ENCODE measurements at regions not wholly inside any gene's neighbourhood (a gene's known extent, or its start where the extent isn't known, plus 50 kb on each side); places are given as distances from the start of the nearest gene placed in this dataset.

DNA sequence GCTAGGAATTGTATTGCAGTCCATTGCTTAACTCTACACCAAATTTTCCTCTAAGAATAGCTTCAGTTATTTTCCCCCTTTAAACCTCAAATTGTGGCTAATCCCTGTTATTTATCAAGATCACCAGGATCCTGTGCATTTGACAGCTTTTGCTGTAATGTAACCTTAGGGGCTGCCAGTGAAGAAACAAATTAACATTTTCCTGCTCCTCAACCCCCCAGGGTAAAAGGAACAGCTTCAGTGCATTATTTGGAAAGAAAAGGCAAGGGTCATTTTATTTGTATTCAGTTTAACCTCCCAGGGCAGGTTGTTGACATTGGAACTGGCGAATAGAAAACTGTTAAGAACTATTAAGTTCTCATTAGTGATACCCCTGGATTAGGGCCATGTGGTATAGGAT is 57.0 kb downstream of the PCDH20 start:
- H3K4me2 ChIP-seq: no peak overlapping the region
- no peaks in the 10 kb centered on the region for H3K9me3 ChIP-seq
- no peak for TF ChIP-seq Cebpa-rat (IDR thresholded peaks at IDR 0.05)
- no peak overlapping the region for H3K27ac ChIP-seq
- H3K36me3 ChIP-seq: no peaks in the 10 kb centered on the region
- H3K9ac ChIP-seq: no peak overlapping the region
- no peak overlapping the region for H3K4me3 ChIP-seq
- no peaks in the 10 kb centered on the region for H3K27me3 ChIP-seq
- H4K20me1 ChIP-seq: no peaks in the 10 kb centered on the region
- no peaks in the 10 kb centered on the region for H3K4me1 ChIP-seq

DNA sequence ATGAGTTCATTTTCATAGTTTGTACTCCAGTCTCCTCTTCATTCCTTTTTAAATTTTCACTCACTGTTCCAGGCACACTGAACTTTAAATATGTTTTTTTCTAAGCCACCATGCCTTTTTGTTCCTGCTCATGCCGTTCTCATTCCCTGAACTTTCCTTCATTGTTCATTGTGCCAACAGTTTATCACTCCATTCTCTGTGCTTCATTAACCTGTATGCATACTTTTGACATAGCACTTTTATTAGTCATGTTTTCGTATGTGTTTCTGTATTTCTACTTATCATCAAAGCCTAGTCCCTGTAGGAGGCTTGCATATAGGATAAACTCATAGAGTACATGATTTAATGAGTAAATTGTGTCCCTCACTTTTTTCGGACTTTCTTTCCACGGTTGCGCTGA is 65.3 kb downstream of the PCDH20 start:
- Histone ChIP-seq H3K9ac (no peak overlapping the region), H3K36me3 (no peaks in the 10 kb centered on the region), H3K4me3 (no peak overlapping the region), H4K20me1 (no peaks in the 10 kb centered on the region), H3K27me3 (no peaks in the 10 kb centered on the region), H3K9me3 (no peaks in the 10 kb centered on the region), H3K27ac (no peak overlapping the region), H3K4me2 (no peak overlapping the region), H3K4me1 (no peaks in the 10 kb centered on the region)
- no peak for TF ChIP-seq Cebpa-rat (IDR thresholded peaks at IDR 0.05)

DNA sequence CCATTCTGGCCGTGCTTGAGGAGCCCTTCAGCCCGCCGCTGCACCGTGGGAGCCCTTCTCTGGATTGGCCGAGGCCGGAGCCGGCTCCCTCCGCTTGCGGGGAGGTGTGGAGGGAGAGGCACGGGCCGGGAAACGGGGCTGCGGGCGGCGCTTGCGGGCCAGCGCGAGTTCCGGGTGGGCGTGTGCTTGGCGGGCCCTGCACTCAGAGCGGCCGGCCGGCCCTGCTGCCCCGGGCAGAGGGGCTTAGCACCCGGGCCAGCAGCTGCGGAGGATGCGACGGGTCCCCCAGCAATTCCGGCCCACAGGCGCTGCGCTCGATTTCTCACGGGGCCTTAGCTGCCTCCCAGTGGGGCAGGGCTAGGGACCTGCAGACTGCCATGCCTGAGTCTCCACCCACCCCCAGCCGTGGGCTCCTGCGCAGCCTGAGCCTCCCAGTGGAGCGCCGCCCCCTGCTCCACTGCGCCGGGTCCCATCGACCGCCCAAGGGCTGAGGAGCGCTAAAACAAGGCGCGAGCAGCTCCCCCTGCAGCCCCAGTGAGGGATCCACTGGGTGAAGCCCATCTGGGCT is 76.5 kb downstream of the PCDH20 start:
- TF ChIP-seq Cebpa-rat (IDR thresholded peaks at IDR 0.05): no peak
- no peaks in the 10 kb centered on the region for H3K36me3 ChIP-seq
- H3K4me3 ChIP-seq: no peak overlapping the region
- no peak overlapping the region for H3K27ac ChIP-seq
- no peaks in the 10 kb centered on the region for H3K4me1 ChIP-seq
- H4K20me1 ChIP-seq: no peaks in the 10 kb centered on the region
- H3K27me3 ChIP-seq: no peaks in the 10 kb centered on the region
- no peak overlapping the region for H3K4me2 ChIP-seq
- no peak overlapping the region for H3K9ac ChIP-seq
- H3K9me3 ChIP-seq: peaks cover 10% of the 10 kb centered on the region

DNA sequence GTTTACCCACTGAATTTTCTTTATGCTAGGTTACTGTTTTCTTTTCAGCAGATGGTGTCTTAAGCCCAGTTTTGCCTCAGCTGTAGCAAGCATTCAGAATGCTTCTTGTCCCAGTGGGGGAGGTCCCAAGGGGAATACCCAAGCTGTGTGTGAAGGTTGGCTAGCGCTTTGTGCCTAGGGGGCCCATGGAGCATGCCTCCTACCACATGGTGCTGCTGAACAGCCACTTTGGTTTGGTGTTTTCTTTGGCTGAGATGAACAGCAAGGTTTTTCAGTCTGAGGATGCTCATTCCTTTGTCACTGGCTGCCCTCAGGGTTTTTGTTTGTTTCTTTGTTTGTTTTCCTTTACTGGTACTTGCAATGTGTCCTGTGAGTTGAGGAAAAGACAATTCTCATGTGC is 99.0 kb downstream of the PCDH20 start:
- Histone ChIP-seq H3K36me3 (no peaks in the 10 kb centered on the region), H3K4me3 (no peak overlapping the region), H3K9ac (no peak overlapping the region), H3K4me1 (peaks cover 4% of the 10 kb centered on the region; the same call in 1 of the 2 replicates), H3K9me3 (no peaks in the 10 kb centered on the region), H3K27me3 (no peaks in the 10 kb centered on the region), H3K27ac (no peak overlapping the region), H4K20me1 (no peaks in the 10 kb centered on the region), H3K4me2 (no peak overlapping the region)
- TF ChIP-seq Cebpa-rat (IDR thresholded peaks at IDR 0.05): no peak

DNA sequence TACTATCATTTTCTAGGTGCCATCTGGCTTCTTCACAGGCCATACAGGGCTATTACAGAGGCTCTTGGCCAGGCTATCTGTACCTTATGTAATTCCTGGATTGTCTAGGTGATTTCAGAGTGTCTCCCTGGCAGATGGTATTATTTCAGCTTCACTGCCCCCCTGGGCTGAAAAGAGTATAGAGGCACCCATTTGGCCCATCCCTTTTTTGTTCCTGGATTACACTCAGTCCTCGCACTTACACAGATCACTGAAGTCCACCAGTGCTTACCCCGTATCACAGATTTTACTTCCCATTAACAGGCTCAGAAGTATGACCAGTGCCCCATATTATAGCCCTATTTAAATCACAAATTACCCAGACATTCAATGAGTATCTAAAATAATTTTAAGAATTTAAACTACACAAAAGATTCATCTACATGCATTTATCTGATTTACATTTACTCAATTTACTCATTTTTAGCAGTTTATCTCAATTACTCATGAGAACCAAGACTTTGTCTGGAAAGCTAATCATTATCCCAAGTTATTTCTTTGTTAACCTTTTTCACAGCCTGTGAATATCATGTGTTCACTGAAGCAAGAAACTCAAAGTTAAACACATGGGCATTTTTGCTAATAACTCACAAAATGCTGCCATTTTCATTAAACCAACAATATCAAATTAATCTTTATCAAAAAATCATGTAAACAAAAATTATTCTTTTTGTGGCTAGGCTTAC is 121.0 kb downstream of the PCDH20 start:
- H4K20me1 ChIP-seq: no peaks in the 10 kb centered on the region
- no peak overlapping the region for H3K4me3 ChIP-seq
- no peaks in the 10 kb centered on the region for H3K36me3 ChIP-seq
- TF ChIP-seq Cebpa-rat (IDR thresholded peaks at IDR 0.05): no peak
- H3K27ac ChIP-seq: no peak overlapping the region
- no peaks in the 10 kb centered on the region for H3K27me3 ChIP-seq
- H3K9ac ChIP-seq: no peak overlapping the region
- H3K9me3 ChIP-seq: 0 out of 2 replicates have a peak, but pooled peaks cover 3% of the 10 kb centered on the region
- H3K4me1 ChIP-seq: no peaks in the 10 kb centered on the region
- H3K4me2 ChIP-seq: no peak overlapping the region

DNA sequence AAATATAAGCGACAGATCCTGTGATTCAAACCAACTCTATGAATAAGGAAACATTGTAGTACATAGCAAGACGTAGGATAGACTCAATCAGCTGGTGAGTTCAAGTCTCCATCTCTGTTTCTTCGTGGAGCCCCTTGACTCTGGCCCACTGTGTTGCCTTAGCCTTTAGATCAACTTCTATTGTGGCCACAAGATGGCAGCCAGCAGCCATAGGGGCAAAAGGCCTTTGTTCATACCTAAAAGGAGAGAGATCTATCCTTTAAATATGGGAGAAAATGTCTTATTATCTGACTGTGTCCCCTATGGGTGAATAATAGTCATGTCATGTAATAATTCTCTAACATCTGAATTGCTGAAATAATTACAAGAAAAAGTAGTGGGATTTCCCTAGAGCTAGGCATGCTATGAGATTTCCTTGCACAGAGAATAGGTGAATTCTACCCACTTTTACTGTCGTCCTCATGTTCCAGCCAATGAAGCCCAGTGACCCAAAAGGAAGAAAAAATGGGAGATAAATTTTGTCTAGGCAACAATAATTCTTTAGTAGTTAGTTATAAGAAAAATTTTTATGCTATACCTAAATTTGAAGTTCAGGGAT is 129.4 kb downstream of the PCDH20 start:
- no peak overlapping the region for H3K27ac ChIP-seq
- H3K4me2 ChIP-seq: no peak overlapping the region
- H3K4me1 ChIP-seq: no peaks in the 10 kb centered on the region
- no peak overlapping the region for H3K9ac ChIP-seq
- TF ChIP-seq Cebpa-rat (IDR thresholded peaks at IDR 0.05): no peak
- no peak overlapping the region for H3K4me3 ChIP-seq
- no peaks in the 10 kb centered on the region for H3K9me3 ChIP-seq
- H4K20me1 ChIP-seq: no peaks in the 10 kb centered on the region
- H3K27me3 ChIP-seq: no peaks in the 10 kb centered on the region
- no peaks in the 10 kb centered on the region for H3K36me3 ChIP-seq

DNA sequence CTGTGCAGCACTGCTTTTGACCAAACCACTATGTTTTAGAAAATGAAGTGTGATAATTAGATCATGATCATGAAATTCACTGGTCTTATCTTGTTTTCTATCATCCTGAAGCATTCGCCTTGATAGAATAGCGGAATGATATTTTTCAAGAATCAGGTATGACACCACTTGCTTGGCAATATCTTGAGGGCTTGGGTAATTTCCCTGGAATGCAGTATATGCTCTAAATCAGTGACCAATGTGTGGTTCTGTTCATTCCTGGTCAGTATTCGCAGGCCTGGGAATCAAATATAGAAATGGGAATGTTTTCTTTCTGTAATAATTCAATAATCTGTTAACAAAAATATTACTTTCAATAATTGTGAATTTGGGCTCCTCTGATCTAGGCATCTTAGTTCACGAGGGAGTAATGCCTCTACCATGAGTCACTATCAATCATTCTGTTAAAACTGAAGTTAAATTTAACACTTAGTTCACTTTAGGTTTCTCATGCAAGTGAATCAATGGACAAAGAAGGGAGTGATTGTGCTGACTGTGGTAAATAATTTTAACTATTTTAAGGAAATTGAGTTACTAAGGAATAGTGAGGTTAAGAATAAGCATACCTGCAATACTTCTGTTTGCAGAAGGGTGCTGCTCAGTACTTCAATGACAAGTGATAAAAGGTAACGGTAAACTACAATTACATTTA is 137.9 kb downstream of the PCDH20 start:
- Histone ChIP-seq H3K4me2 (no peak overlapping the region), H3K27ac (no peak overlapping the region), H3K36me3 (no peaks in the 10 kb centered on the region), H4K20me1 (no peaks in the 10 kb centered on the region), H3K27me3 (no peaks in the 10 kb centered on the region), H3K4me1 (no peaks in the 10 kb centered on the region), H3K9me3 (no peaks in the 10 kb centered on the region), H3K4me3 (no peak overlapping the region), H3K9ac (no peak overlapping the region)
- TF ChIP-seq Cebpa-rat (IDR thresholded peaks at IDR 0.05): no peak

DNA sequence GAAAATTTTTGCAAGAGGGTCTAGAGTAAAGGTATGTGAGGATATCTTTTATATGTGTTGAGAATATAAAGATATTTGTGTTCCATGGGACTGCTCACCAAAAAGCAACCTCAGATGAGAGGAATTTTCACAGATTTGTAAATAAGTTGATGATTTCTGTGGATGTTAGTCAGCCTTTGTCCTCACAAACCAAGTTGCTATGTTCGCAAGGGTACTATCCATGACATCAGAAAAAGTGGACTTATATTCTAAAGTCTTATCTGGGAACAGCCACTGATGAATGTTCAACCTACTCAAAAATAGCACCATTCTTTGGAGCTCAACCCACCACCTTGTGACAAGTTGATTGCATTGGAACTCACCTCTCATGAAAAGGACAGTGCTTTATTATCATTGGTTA is 138.6 kb downstream of the PCDH20 start:
- Histone ChIP-seq H3K36me3 (no peaks in the 10 kb centered on the region), H3K4me2 (no peak overlapping the region), H3K9me3 (no peaks in the 10 kb centered on the region), H4K20me1 (no peaks in the 10 kb centered on the region), H3K27ac (no peak overlapping the region), H3K4me3 (no peak overlapping the region), H3K27me3 (no peaks in the 10 kb centered on the region), H3K4me1 (no peaks in the 10 kb centered on the region), H3K9ac (no peak overlapping the region)
- no peak for TF ChIP-seq Cebpa-rat (IDR thresholded peaks at IDR 0.05)

DNA sequence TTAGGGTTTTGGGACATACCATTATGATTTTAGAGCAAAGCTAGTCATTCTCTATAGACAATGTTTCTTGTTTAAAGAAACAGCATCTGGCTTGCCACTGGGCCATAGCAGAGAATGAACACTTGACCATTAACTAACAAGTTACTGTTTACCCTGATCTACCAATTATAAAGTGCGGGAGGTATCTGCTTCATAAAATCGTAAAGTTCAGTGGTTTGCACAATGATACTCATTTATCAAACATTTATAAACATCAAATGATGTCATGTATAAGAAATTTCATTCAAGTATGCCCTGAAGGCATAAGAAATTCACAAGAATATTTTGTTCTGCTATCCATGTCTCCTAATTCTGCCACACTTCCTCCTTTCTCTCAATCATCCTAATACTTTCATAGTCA is 139.2 kb downstream of the PCDH20 start:
- Histone ChIP-seq H3K27me3 (no peaks in the 10 kb centered on the region), H3K4me1 (no peaks in the 10 kb centered on the region), H4K20me1 (no peaks in the 10 kb centered on the region), H3K9ac (no peak overlapping the region), H3K27ac (no peak overlapping the region), H3K36me3 (no peaks in the 10 kb centered on the region), H3K4me2 (no peak overlapping the region), H3K9me3 (no peaks in the 10 kb centered on the region), H3K4me3 (no peak overlapping the region)
- TF ChIP-seq Cebpa-rat (IDR thresholded peaks at IDR 0.05): no peak

DNA sequence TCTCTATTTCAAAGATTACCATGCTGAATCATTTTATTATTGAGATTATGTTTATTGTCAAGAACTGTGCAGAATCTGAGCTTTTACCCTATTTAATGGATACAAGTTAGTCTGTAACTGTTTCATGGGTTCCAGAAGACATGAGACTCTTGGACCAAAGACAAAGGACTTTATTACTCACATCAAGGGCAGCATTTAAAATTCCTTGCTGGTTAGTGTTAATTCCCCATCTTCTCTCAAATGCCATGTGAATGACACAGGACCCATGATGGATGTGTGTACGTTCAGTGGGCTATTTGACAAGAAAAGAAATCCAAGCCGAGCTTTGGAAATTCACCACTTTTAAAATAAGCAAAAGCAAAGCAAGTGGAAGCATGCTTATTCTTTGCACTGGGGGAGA is 139.9 kb downstream of the PCDH20 start:
- H3K4me3 ChIP-seq: no peak overlapping the region
- H3K9ac ChIP-seq: no peak overlapping the region
- no peaks in the 10 kb centered on the region for H3K36me3 ChIP-seq
- no peaks in the 10 kb centered on the region for H4K20me1 ChIP-seq
- H3K9me3 ChIP-seq: no peaks in the 10 kb centered on the region
- no peaks in the 10 kb centered on the region for H3K27me3 ChIP-seq
- TF ChIP-seq Cebpa-rat (IDR thresholded peaks at IDR 0.05): no peak
- H3K27ac ChIP-seq: no peak overlapping the region
- no peak overlapping the region for H3K4me2 ChIP-seq
- H3K4me1 ChIP-seq: no peaks in the 10 kb centered on the region

Data from BLaER1 (cell line).